ENCODE measurements at regions not wholly inside any gene's neighbourhood (a gene's known extent, or its start where the extent isn't known, plus 50 kb on each side); places are given as distances from the start of the nearest gene placed in this dataset.

GRCh38 chr13:86710013-86710412, 910.8 kb upstream of the SLITRK6 start:
- ChIA-PET POLR2A (no interaction called here), CTCF (no interaction called here)

DNA sequence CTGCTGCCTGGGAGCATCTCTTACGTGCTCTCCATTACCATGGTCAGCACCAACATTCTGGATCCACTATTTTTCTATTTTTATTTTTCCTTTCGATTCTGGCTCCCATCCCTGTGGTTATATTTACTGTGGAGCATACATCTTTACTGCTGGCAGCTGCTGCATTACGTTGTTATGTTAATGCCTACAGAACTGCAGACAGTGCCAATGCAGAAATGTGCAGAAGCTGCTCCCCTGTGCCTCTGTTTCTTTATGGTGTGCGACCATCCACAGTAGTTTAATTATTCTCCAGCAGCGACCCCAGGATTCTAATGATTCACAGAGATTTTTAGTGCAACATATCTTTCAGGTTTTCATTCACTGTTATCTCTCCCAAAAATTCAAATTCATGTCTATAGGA, 911.7 kb upstream of the SLITRK6 start:
- CTCF ChIA-PET = no interaction called here

DNA sequence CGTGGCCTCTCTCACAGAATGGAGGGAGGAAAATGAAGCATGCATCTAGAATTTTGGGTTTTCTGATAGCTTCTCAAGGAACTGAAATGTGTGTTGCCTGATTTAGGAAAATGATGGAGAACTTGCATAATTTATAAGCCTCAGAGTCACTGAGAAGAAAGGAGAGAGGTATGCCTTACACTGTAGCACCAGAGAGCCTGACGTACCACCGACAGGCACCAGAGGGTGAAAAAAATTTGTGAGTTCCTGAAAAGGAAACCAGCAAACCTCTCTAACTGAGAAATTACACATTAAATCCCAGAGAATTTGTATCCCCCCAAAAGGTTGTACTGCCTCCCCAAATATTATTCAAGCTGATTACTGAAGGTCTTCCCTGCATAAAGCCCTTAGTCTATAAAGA, 915.3 kb upstream of the SLITRK6 start:
- ChIA-PET CTCF (no interaction called here), POLR2A (no interaction called here)

More for the DNA sequence above, 911.7 kb upstream of the SLITRK6 start:
- POLR2A ChIA-PET = no interaction called here

- ChIA-PET CTCF (no interaction called here), POLR2A (no interaction called here)
These were observed 925.9 kb upstream of the SLITRK6 start for GRCh38 chr13:86725105-86725504.

GRCh38 chr13:86729206-86729605, 930.0 kb upstream of the SLITRK6 start:
- CTCF ChIA-PET = no interaction called here
- POLR2A ChIA-PET = no interaction called here

DNA sequence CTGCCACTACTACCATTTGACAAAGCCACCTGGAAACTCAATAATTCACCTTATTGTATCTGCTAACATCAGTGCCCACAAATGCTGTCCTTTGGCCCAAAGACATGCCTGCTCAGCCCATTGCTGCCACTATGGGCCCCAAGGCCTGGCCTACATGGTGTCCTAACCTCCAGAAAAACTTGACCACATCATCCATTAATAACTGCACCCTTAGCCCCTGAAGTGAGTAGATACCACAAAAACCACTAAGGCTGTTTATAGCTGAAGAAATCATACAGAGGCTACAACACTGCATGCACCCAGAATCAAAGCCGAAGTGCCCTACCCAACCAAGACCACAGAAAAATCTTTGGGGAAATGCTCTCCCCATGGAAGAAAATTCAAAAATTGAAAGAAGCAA, 932.8 kb upstream of the SLITRK6 start:
- POLR2A ChIA-PET = no interaction called here

GRCh38 chr13:86737334-86737932, 933.7 kb upstream of the SLITRK5 start:
- ChIA-PET POLR2A (no interaction called here), CTCF (no interaction called here)

More for the DNA sequence above, 932.8 kb upstream of the SLITRK6 start:
- CTCF ChIA-PET = no interaction called here

GRCh38 chr13:86741762-86742285, 929.3 kb upstream of the SLITRK5 start:
- POLR2A ChIA-PET = no interaction called here
- CTCF ChIA-PET = no interaction called here

DNA sequence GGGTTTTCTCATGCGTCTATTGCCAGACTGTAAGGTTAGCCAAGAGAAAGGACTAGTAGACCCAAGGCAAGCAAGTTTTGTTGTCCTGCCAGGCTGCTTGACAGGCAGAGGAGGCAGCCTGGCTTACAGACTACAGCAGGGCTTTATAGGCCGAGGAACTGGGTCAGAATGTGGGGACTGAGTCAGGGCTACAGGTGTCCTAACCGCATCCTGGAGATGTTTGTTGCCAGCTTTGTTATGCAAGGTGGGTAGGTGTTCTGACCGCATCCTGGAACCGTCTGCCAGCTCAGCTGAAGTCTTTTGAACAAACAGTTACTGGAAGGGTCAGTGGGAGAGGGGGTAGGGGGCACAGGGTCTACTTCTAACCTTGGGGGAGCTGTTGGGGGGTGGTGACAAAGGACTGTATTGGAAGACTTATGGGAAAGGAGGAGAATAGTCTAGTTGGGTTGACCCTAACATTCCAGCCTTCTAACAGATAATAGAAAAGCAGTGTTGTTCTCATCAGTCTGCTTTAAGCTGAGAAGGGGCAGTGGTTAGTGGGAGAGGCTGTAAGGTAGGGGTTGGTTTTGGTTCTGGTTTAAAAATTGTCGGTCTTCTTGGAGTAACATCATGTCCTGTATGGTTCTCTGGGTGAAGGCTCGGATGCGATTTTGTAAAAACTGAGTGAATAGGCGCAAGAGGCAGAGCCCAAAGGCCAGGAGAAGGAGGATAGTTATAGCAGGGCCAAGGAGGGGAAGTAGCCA, 913.8 kb upstream of the SLITRK5 start:
- ChIA-PET CTCF (no interaction called here), POLR2A (no interaction called here)

- ChIA-PET POLR2A (no interaction called here), CTCF (no interaction called here)
These were observed 913.1 kb upstream of the SLITRK5 start for GRCh38 chr13:86758116-86758515.

DNA sequence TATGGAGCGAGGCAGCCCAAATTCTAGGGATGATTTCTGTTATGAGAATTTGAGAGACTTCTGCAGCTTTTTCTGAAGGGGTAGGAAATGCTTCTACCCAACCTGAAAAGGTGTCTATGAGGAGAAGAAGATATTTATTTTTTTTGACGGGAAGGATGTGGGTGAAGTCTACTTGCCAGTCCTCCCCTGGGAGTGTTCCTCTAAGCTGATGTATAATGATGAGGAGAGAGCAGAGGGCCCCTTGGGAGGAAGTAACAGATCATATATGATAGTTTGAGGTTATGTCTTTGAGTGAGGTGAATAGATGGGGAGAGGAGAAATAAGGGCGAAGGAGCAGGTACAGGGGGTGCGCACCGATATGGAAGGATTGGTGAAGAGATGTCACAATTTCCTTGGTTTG, 910.6 kb upstream of the SLITRK5 start:
- ChIA-PET CTCF (no interaction called here), POLR2A (no interaction called here)

- ChIA-PET POLR2A (no interaction called here), CTCF (no interaction called here)
These were observed 905.7 kb upstream of the SLITRK5 start for GRCh38 chr13:86765462-86765861.

GRCh38 chr13:86788616-86789015, 882.6 kb upstream of the SLITRK5 start:
- POLR2A ChIA-PET = no interaction called here
- CTCF ChIA-PET = no interaction called here

- POLR2A ChIA-PET = no interaction called here
- CTCF ChIA-PET = no interaction called here
These were observed 879.0 kb upstream of the SLITRK5 start for GRCh38 chr13:86792153-86792651.

GRCh38 chr13:86795858-86796257, 875.3 kb upstream of the SLITRK5 start:
- CTCF ChIA-PET = no interaction called here
- POLR2A ChIA-PET = no interaction called here

DNA sequence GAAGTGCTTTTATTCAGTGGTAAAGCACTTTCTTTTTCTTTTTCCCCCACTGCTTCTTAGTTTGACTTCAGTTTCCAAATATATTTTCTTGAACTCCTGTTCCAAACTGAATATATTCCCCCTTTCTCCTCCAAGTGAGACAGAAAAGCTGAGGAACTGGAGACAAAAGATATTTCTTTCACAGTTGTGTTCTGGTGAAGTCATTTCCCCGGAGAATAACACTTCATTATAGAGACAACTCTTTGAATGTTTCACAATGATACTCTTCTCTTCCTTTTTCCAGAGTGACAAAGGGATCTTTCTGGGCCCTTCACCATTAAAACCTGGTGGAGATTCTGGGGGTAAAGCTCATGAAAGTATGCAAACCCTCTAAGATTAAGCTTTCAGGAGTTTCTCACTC, 860.8 kb upstream of the SLITRK5 start:
- POLR2A ChIA-PET = no interaction called here
- CTCF ChIA-PET = no interaction called here

DNA sequence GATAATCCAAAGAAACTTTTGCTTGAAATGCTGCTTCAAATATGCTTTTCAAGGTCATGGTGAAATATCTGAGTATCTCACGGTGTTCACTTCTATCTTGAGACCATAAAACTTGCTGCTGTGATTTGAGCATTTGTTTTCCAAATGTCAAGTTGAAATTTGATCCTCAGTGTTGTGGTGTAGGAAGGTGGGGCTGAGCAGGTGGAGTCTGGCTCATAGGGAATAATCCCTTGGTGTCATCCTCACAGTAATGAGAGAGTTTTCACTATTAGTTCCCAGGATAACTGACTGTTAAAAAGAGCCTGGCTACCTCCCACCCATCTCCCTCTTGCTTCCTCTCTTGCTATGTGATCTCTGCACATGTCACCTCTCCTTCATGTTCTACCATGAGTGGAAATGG, 858.0 kb upstream of the SLITRK5 start:
- ChIA-PET POLR2A (no interaction called here), CTCF (no interaction called here)

GRCh38 chr13:86825410-86825809, 845.8 kb upstream of the SLITRK5 start:
- CTCF ChIA-PET = no interaction called here

GRCh38 chr13:86826232-86826631, 844.9 kb upstream of the SLITRK5 start:
- ChIA-PET CTCF (no interaction called here), POLR2A (no interaction called here)

More at GRCh38 chr13:86825410-86825809, 845.8 kb upstream of the SLITRK5 start:
- POLR2A ChIA-PET = no interaction called here

DNA sequence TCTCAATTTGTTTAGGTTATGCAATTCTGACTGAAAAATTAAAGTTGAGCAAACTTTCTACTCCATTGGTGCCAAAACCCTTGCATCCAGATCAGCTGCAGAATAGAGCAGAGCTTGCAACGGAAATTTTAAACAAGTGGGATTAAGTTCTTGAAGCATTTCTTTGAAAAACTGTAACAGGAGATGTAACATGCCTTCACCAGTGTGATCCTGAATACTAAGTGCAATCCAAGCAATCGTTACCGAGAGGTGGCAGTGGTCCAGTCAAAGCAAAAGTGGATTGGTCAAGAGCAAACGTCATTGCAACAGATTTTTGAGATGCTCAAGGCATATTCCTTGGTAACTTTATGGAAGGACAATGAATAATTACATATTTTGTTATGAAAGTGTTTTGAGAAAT, 841.1 kb upstream of the SLITRK5 start:
- POLR2A ChIA-PET = no interaction called here
- CTCF ChIA-PET = no interaction called here

GRCh38 chr13:86831084-86831483, 840.1 kb upstream of the SLITRK5 start:
- POLR2A ChIA-PET = no interaction called here
- CTCF ChIA-PET = no interaction called here
